ENCODE measurements at regions not wholly inside any gene's neighbourhood (a gene's known extent, or its start where the extent isn't known, plus 50 kb on each side); places are given as distances from the start of the nearest gene placed in this dataset.

DNA sequence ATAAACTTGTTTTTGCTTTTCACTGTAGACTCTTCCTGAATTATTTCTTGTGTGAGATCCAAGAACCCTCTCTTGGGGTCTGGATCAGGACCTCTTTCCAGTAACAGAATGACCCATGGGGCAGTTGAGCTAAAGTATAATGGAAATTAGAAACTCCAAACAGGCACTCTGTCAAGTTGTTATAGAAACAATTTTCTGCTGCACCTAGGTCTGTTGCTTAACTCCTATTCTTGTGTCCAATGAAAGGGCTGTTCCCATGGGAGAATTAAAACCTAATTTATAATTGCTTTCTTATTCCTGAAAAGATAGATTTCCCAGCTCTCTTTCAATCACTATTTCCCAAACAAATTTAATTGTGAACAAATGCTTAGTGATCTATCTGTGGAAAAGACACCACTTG, 1341.3 kb upstream of the PIK3C3 start:
- Histone ChIP-seq H3K9ac (replicated peaks in 1 of 4; ENCODE audit: extremely low read depth in 1 of 4, low read depth in 3 of 4, low read length in 3 of 4) (no peak overlapping the region), H3K27ac (ENCODE audit: low read depth, low read length) (no peak overlapping the region), H3K36me3 (ENCODE audit: control insufficient read depth in 2 of 4, insufficient read depth in 4 of 4, low read length in 3 of 4) (no peaks in the 10 kb centered on the region), H2BK120ac (replicated peaks; ENCODE audit: low read depth, low read length) (no peak overlapping the region), H2BK12ac (ENCODE audit: low read depth, low read length) (no peak overlapping the region), H4K8ac (ENCODE audit: extremely low read depth, insufficient read depth, low read length) (no peak overlapping the region), H3K18ac (ENCODE audit: extremely low read depth, low read length) (no peak overlapping the region), H3K23me2 (ENCODE audit: low read depth, low read length) (no peaks in the 10 kb centered on the region), H3K56ac (replicated peaks; ENCODE audit: insufficient read length, low read depth, low read length) (no peak overlapping the region), H2BK20ac (ENCODE audit: low read length) (no peak overlapping the region), H3K14ac (ENCODE audit: insufficient read length) (no peak overlapping the region), H2AFZ (ENCODE audit: low read length) (no peak overlapping the region), H2BK5ac (ENCODE audit: low read depth, low read length) (no peak overlapping the region), H3K9me3 (ENCODE audit: insufficient read depth in 2 of 2, low read depth in 1 of 2, low read length in 1 of 2) (no peaks in the 10 kb centered on the region), H3K4me2 (ENCODE audit: insufficient read depth in 1 of 2, low read depth in 2 of 2, low read length in 2 of 2) (no peak overlapping the region), H3K23ac (ENCODE audit: insufficient read length) (no peak overlapping the region), H3K4me1 (replicated peaks in 1 of 4; ENCODE audit: control insufficient read depth in 3 of 4, insufficient read depth in 4 of 4, low read length in 3 of 4) (no peaks in the 10 kb centered on the region), H2AK5ac (ENCODE audit: low read depth, low read length) (no peak overlapping the region), H2BK15ac (ENCODE audit: low read length) (no peak overlapping the region), H4K20me1 (replicated peaks in 1 of 2; ENCODE audit: control insufficient read depth in 1 of 2, insufficient read depth in 2 of 2, low read length in 2 of 2) (no peaks in the 10 kb centered on the region), H3K79me2 (ENCODE audit: control insufficient read depth in 1 of 2, insufficient read depth in 2 of 2, low read length in 2 of 2) (no peaks in the 10 kb centered on the region), H3K27me3 (replicated peaks in 1 of 4; ENCODE audit: control insufficient read depth in 3 of 4, extremely low read depth in 1 of 4, insufficient read depth in 3 of 4, low read length in 3 of 4) (no peaks in the 10 kb centered on the region), H4K5ac (ENCODE audit: insufficient read length, low read depth, low read length) (no peak overlapping the region), H3K4ac (replicated peaks; ENCODE audit: insufficient read length, low read depth, low read length) (no peak overlapping the region), H3K79me1 (ENCODE audit: low read depth, low read length) (no peaks in the 10 kb centered on the region), H3K4me3 (ENCODE audit: extremely low read depth in 1 of 4, insufficient read depth in 2 of 4, low read depth in 3 of 4, low read length in 4 of 4) (no peak overlapping the region), H4K91ac (replicated peaks; ENCODE audit: insufficient read length, low read length) (no peak overlapping the region)
- CTCF ChIA-PET (ENCODE audit: partially characterized antibody): interaction anchor here (0.8 kb wide), 1 partner anchor 10 kb away, joined by 4 read pairs; no protein-coding TSS in a partner anchor
- POLR2A ChIA-PET (ENCODE audit: partially characterized antibody): interaction anchor here (0.5 to 0.7 kb wide), 2 partner anchors 59 to 333 kb away, joined by 3 read pairs; no protein-coding TSS in a partner anchor
- DNase-seq (ENCODE audit: low read depth in 1 of 2, low spot score in 2 of 2) (no peak), FAIRE-seq (no peak)
- TF ChIP-seq YY1 (IDR thresholded peaks at IDR 0.05; ENCODE audit: low read depth, low read length): no peak
- TF ChIP-seq KDM5A (IDR thresholded peaks at IDR 0.05; ENCODE audit: low read length): no peak
- no peak for TF ChIP-seq SP2 (IDR thresholded peaks at IDR 0.05; ENCODE audit: low read length)
- TF ChIP-seq POU5F1 (IDR thresholded peaks at IDR 0.05; ENCODE audit: low read depth, low read length): no peak

Measured in H1 (cell line).